ENCODE measurements at regions not wholly inside any gene's neighbourhood (a gene's known extent, or its start where the extent isn't known, plus 50 kb on each side); places are given as distances from the start of the nearest gene placed in this dataset.

DNA sequence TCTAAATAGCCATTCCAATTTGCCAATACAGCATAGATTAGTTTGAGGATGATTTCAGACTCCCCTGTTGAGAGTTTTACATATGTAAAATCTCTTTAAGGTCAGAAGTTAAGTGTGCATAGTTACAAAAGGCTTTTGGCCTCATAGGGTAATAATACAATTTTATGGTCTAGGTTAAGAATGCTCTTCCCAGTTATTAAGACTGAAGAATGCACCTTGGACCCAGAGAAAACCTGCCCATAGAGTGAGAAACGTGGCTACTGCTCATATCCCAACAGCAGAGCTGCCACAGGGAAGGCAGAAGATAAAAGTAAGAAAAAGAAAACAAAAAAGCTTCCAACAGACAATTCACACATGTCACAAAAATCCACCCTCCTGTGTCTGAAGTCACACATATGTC, 255.9 kb downstream of the LMO4 start (continued):
- no peak for TF ChIP-seq NR1H2 (CRISPR knock-in tag; IDR thresholded peaks at IDR 0.05)
- TF ChIP-seq, protein P1, sequence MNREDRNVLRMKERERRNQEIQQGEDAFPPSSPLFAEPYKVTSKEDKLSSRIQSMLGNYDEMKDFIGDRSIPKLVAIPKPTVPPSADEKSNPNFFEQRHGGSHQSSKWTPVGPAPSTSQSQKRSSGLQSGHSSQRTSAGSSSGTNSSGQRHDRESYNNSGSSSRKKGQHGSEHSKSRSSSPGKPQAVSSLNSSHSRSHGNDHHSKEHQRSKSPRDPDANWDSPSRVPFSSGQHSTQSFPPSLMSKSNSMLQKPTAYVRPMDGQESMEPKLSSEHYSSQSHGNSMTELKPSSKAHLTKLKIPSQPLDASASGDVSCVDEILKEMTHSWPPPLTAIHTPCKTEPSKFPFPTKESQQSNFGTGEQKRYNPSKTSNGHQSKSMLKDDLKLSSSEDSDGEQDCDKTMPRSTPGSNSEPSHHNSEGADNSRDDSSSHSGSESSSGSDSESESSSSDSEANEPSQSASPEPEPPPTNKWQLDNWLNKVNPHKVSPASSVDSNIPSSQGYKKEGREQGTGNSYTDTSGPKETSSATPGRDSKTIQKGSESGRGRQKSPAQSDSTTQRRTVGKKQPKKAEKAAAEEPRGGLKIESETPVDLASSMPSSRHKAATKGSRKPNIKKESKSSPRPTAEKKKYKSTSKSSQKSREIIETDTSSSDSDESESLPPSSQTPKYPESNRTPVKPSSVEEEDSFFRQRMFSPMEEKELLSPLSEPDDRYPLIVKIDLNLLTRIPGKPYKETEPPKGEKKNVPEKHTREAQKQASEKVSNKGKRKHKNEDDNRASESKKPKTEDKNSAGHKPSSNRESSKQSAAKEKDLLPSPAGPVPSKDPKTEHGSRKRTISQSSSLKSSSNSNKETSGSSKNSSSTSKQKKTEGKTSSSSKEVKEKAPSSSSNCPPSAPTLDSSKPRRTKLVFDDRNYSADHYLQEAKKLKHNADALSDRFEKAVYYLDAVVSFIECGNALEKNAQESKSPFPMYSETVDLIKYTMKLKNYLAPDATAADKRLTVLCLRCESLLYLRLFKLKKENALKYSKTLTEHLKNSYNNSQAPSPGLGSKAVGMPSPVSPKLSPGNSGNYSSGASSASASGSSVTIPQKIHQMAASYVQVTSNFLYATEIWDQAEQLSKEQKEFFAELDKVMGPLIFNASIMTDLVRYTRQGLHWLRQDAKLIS (CRISPR knock-in tag; IDR thresholded peaks at IDR 0.05; ENCODE audit: borderline replicate concordance), result no peak
- TF ChIP-seq ELF4 (CRISPR knock-in tag; IDR thresholded peaks at IDR 0.05; ENCODE audit: low read depth), result no peak

DNA sequence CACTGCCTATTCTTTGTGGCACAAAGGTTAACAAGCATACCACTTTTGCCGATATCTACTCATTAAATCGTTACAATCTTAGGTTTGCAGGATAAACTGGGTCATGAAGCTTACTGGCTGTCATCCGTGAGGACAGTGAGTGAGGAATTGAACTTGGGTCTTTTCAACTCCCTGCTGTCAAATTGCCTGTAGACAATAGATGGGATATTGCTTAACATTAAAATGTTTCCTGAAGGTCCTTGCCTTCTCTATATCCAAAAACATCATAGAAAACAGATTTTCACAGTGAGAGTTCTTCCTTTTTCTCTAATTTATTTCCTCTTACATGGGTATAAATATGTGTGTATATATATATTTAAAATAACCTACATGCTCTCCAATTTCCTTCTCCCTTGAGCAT, 257.8 kb downstream of the LMO4 start:
- Mint-ChIP-seq H3K9me3 (no peaks in the 10 kb centered on the region), H3K4me1 (peaks cover 12% of the 10 kb centered on the region), H3K27ac (no peak overlapping the region), H3K4me3 (no peak overlapping the region), H3K27me3 (ENCODE audit: low read depth) (no peaks in the 10 kb centered on the region), H3K36me3 (no peaks in the 10 kb centered on the region)
- ChIA-PET CTCF (interaction anchor here (1.9 kb wide), 1 partner anchor 12 kb away, joined by 5 read pairs; no protein-coding TSS in a partner anchor), POLR2A (no interaction called here)
- ATAC-seq (no peak), DNase-seq (ENCODE audit: low spot score) (no peak)
- TF ChIP-seq, protein P2, sequence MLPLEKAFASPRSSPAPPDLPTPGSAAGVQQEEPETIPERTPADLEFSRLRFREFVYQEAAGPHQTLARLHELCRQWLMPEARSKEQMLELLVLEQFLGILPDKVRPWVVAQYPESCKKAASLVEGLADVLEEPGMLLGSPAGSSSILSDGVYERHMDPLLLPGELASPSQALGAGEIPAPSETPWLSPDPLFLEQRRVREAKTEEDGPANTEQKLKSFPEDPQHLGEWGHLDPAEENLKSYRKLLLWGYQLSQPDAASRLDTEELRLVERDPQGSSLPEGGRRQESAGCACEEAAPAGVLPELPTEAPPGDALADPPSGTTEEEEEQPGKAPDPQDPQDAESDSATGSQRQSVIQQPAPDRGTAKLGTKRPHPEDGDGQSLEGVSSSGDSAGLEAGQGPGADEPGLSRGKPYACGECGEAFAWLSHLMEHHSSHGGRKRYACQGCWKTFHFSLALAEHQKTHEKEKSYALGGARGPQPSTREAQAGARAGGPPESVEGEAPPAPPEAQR (CRISPR knock-in tag; IDR thresholded peaks at IDR 0.05), result no peak

DNA sequence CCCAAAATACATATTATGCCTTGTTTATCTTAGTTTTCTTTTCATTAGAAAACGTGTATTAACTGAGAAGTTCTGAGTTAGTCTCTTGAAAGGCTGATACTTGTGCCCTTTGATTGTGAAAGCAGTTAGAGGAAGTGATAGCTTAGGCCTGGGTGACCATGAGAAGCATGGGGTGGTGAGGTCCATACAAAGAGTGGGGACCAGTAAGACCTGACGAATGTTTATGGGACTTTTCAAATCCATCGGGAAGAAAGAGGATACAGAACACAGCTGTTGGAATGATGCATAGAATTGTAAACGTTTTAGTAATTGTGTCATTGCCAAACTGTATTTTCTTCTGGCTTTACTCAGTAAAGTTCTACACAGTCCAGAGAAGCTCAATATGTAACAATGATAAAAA, 259.8 kb downstream of the LMO4 start:
- Mint-ChIP-seq H3K27me3 (ENCODE audit: low read depth) (no peaks in the 10 kb centered on the region), H3K4me1 (peaks cover 12% of the 10 kb centered on the region), H3K9me3 (no peaks in the 10 kb centered on the region), H3K36me3 (no peaks in the 10 kb centered on the region), H3K27ac (no peak overlapping the region), H3K4me3 (no peak overlapping the region)
- ChIA-PET POLR2A (no interaction called here), CTCF (no interaction called here)
- DNase-seq (ENCODE audit: low spot score), result no peak
- no peak for ATAC-seq
- TF ChIP-seq ZNF232 (CRISPR knock-in tag; IDR thresholded peaks at IDR 0.05) (no peak), ZNF121 (CRISPR knock-in tag; IDR thresholded peaks at IDR 0.05) (no peak), ZNF416 (CRISPR knock-in tag; IDR thresholded peaks at IDR 0.05) (no peak), GABPB1 (CRISPR knock-in tag; IDR thresholded peaks at IDR 0.05) (no peak), ETV6 (CRISPR knock-in tag; IDR thresholded peaks at IDR 0.05) (no peak), CREB1 (CRISPR knock-in tag; IDR thresholded peaks at IDR 0.05) (no peak)
- TF ChIP-seq, protein P3, sequence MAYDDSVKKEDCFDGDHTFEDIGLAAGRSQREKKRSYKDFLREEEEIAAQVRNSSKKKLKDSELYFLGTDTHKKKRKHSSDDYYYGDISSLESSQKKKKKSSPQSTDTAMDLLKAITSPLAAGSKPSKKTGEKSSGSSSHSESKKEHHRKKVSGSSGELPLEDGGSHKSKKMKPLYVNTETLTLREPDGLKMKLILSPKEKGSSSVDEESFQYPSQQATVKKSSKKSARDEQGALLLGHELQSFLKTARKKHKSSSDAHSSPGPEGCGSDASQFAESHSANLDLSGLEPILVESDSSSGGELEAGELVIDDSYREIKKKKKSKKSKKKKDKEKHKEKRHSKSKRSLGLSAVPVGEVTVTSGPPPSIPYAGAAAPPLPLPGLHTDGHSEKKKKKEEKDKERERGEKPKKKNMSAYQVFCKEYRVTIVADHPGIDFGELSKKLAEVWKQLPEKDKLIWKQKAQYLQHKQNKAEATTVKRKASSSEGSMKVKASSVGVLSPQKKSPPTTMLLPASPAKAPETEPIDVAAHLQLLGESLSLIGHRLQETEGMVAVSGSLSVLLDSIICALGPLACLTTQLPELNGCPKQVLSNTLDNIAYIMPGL (CRISPR knock-in tag; IDR thresholded peaks at IDR 0.05), result no peak
- TF ChIP-seq, protein P4, sequence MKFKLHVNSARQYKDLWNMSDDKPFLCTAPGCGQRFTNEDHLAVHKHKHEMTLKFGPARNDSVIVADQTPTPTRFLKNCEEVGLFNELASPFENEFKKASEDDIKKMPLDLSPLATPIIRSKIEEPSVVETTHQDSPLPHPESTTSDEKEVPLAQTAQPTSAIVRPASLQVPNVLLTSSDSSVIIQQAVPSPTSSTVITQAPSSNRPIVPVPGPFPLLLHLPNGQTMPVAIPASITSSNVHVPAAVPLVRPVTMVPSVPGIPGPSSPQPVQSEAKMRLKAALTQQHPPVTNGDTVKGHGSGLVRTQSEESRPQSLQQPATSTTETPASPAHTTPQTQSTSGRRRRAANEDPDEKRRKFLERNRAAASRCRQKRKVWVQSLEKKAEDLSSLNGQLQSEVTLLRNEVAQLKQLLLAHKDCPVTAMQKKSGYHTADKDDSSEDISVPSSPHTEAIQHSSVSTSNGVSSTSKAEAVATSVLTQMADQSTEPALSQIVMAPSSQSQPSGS (CRISPR knock-in tag; IDR thresholded peaks at IDR 0.05; ENCODE audit: borderline replicate concordance, low read depth), result no peak
- TF ChIP-seq, protein P5, sequence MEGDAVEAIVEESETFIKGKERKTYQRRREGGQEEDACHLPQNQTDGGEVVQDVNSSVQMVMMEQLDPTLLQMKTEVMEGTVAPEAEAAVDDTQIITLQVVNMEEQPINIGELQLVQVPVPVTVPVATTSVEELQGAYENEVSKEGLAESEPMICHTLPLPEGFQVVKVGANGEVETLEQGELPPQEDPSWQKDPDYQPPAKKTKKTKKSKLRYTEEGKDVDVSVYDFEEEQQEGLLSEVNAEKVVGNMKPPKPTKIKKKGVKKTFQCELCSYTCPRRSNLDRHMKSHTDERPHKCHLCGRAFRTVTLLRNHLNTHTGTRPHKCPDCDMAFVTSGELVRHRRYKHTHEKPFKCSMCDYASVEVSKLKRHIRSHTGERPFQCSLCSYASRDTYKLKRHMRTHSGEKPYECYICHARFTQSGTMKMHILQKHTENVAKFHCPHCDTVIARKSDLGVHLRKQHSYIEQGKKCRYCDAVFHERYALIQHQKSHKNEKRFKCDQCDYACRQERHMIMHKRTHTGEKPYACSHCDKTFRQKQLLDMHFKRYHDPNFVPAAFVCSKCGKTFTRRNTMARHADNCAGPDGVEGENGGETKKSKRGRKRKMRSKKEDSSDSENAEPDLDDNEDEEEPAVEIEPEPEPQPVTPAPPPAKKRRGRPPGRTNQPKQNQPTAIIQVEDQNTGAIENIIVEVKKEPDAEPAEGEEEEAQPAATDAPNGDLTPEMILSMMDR (IDR thresholded peaks at IDR 0.05), result no peak
- TF ChIP-seq, protein P6, sequence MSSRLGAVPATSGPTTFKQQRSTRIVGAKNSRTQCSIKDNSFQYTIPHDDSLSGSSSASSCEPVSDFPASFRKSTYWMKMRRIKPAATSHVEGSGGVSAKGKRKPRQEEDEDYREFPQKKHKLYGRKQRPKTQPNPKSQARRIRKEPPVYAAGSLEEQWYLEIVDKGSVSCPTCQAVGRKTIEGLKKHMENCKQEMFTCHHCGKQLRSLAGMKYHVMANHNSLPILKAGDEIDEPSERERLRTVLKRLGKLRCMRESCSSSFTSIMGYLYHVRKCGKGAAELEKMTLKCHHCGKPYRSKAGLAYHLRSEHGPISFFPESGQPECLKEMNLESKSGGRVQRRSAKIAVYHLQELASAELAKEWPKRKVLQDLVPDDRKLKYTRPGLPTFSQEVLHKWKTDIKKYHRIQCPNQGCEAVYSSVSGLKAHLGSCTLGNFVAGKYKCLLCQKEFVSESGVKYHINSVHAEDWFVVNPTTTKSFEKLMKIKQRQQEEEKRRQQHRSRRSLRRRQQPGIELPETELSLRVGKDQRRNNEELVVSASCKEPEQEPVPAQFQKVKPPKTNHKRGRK (CRISPR knock-in tag; IDR thresholded peaks at IDR 0.05; ENCODE audit: borderline replicate concordance), result no peak
- TF ChIP-seq, protein P7, sequence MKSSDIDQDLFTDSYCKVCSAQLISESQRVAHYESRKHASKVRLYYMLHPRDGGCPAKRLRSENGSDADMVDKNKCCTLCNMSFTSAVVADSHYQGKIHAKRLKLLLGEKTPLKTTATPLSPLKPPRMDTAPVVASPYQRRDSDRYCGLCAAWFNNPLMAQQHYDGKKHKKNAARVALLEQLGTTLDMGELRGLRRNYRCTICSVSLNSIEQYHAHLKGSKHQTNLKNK (CRISPR knock-in tag; IDR thresholded peaks at IDR 0.05), result no peak
- TF ChIP-seq, protein P8, sequence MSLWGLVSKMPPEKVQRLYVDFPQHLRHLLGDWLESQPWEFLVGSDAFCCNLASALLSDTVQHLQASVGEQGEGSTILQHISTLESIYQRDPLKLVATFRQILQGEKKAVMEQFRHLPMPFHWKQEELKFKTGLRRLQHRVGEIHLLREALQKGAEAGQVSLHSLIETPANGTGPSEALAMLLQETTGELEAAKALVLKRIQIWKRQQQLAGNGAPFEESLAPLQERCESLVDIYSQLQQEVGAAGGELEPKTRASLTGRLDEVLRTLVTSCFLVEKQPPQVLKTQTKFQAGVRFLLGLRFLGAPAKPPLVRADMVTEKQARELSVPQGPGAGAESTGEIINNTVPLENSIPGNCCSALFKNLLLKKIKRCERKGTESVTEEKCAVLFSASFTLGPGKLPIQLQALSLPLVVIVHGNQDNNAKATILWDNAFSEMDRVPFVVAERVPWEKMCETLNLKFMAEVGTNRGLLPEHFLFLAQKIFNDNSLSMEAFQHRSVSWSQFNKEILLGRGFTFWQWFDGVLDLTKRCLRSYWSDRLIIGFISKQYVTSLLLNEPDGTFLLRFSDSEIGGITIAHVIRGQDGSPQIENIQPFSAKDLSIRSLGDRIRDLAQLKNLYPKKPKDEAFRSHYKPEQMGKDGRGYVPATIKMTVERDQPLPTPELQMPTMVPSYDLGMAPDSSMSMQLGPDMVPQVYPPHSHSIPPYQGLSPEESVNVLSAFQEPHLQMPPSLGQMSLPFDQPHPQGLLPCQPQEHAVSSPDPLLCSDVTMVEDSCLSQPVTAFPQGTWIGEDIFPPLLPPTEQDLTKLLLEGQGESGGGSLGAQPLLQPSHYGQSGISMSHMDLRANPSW (CRISPR knock-in tag; conservative IDR thresholded peaks at IDR 0.05; ENCODE audit: low read depth), result no peak
- TF ChIP-seq, protein P9, sequence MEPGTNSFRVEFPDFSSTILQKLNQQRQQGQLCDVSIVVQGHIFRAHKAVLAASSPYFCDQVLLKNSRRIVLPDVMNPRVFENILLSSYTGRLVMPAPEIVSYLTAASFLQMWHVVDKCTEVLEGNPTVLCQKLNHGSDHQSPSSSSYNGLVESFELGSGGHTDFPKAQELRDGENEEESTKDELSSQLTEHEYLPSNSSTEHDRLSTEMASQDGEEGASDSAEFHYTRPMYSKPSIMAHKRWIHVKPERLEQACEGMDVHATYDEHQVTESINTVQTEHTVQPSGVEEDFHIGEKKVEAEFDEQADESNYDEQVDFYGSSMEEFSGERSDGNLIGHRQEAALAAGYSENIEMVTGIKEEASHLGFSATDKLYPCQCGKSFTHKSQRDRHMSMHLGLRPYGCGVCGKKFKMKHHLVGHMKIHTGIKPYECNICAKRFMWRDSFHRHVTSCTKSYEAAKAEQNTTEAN (CRISPR knock-in tag; IDR thresholded peaks at IDR 0.05), result no peak
